NCI-H2171 (cell line): ENCODE measurements at regions not wholly inside any gene's neighbourhood (a gene's known extent, or its start where the extent isn't known, plus 50 kb on each side); places are given as distances from the start of the nearest gene placed in this dataset.
"Not testable (repeated sequence)": the region's sequence is repeated elsewhere in the genome, so short reads cannot be mapped to it uniquely, and the experiment has no call there.

Experiments
- DNase-seq: peaks from one replicate; lab custom pipeline; 2025; lab: John Stamatoyannopoulos, UW

GRCh38 chr2:167792126-167792525, 455.3 kb downstream of the STK39 start:
- DNase-seq, result no peak

GRCh38 chr2:167790781-167791450, 456.5 kb downstream of the STK39 start:
- DNase-seq, result no peak

- no peak for DNase-seq
These were observed 457.2 kb downstream of the STK39 start for GRCh38 chr2:167790189-167790588.

GRCh38 chr2:167787562-167787961, 459.8 kb downstream of the STK39 start:
- DNase-seq, result no peak

- no peak for DNase-seq
These were observed 460.4 kb downstream of the STK39 start for GRCh38 chr2:167787021-167787420.

- no peak for DNase-seq
These were observed 461.7 kb downstream of the STK39 start for GRCh38 chr2:167785606-167786216.

GRCh38 chr2:167784084-167784425, 463.3 kb downstream of the STK39 start:
- DNase-seq, result no peak

- DNase-seq, result no peak
These were observed 463.9 kb downstream of the STK39 start for GRCh38 chr2:167783261-167784083.

GRCh38 chr2:167781629-167782028, 465.8 kb downstream of the STK39 start:
- DNase-seq, result not testable (repeated sequence)

- DNase-seq, result no peak
These were observed 471.0 kb downstream of the STK39 start for GRCh38 chr2:167776359-167776758.

- DNase-seq, result no peak
These were observed 475.8 kb downstream of the STK39 start for GRCh38 chr2:167771628-167772027.

GRCh38 chr2:167769020-167769419, 478.4 kb downstream of the STK39 start:
- DNase-seq, result no peak

GRCh38 chr2:167767830-167768229, 479.6 kb downstream of the STK39 start:
- DNase-seq, result no peak

- DNase-seq, result no peak
These were observed 482.5 kb downstream of the STK39 start for GRCh38 chr2:167764772-167765341.

- no peak for DNase-seq
These were observed 485.8 kb downstream of the STK39 start for GRCh38 chr2:167761465-167762136.

GRCh38 chr2:167759531-167759930, 487.9 kb downstream of the STK39 start:
- no peak for DNase-seq

- DNase-seq, result no peak
These were observed 489.1 kb downstream of the STK39 start for GRCh38 chr2:167758292-167758691.

- no peak for DNase-seq
These were observed 490.9 kb downstream of the STK39 start for GRCh38 chr2:167756446-167756845.

- no peak for DNase-seq
These were observed 494.3 kb downstream of the STK39 start for GRCh38 chr2:167753142-167753541.

GRCh38 chr2:167752734-167753133, 494.7 kb downstream of the STK39 start:
- DNase-seq, result no peak

- peak; percentile 60 for DNase-seq
These were observed 496.7 kb downstream of the STK39 start for GRCh38 chr2:167750675-167751074.

GRCh38 chr2:167749660-167750059, 497.7 kb downstream of the STK39 start:
- DNase-seq, result no peak
